ENCODE measurements at regions not wholly inside any gene's neighbourhood (a gene's known extent, or its start where the extent isn't known, plus 50 kb on each side); places are given as distances from the start of the nearest gene placed in this dataset.

GRCh38 chr11:30155428-30155827 is 75.4 kb upstream of the FSHB start:
- DNase-seq = no peak

- no peak for DNase-seq
Measured at GRCh38 chr11:30159546-30159945, 71.3 kb upstream of the FSHB start.

DNA sequence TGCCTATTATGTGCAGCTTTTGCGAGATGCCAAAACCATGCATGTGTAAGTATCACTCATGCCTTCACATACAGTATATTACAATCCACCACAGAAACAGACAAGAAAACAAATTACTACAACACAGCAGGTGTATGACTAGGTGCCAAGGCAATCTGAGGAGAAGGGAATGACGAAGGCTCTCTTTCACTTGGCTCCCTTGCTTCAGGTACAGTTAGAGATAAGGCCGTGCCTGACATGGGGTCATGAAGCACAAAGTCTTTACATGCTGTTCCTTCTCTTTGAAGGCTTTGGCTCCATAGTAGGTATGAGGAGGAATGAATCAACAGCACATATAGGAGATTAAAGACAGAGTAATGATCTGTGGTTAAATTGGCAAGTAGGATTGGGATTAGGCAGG is 65.2 kb upstream of the FSHB start:
- DNase-seq = no peak

- DNase-seq = no peak
Measured at GRCh38 chr11:30171661-30172060, 59.2 kb upstream of the FSHB start.

DNA sequence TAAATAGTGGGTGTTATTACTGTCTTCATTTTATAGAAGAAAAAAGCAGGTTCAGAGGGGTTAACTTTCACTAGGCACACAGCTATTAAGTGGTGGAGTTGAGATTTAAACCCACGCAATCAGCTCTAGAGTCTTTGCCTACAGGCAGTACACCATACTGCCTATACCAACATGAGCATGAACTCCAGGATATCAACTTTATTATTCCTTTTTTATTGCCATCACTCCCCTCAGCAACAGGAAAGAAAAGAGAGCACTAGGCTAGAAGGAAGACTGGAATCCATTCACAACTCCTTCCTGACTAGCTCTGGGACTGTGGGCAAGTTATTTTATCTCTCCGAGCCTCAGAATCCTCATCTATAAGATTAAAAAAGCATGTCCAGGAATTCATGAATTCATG is 58.7 kb upstream of the FSHB start:
- DNase-seq = no peak

GRCh38 chr11:30172883-30173311 is 57.9 kb upstream of the FSHB start:
- DNase-seq = no peak

GRCh38 chr11:30174265-30175020 is 56.4 kb upstream of the FSHB start:
- no peak for DNase-seq

Data from left kidney (tissue), 1 donor.